Keratinocyte (primary cell): ENCODE measurements at regions not wholly inside any gene's neighbourhood (a gene's known extent, or its start where the extent isn't known, plus 50 kb on each side); places are given as distances from the start of the nearest gene placed in this dataset.

Source experiments
- DNase-seq: peaks from one replicate; pipeline ENCODE4 v3.0.0-alpha.2; 2011; ENCODE audit warnings: low read depth, missing footprints, low spot score
- FAIRE-seq: peaks from 2 replicates; lab custom pipeline; 2011; peaks lifted over from hg19 to GRCh38; lab: Jason Lieb, UNC
- H2AFZ ChIP-seq: 2 replicates; pipeline ENCODE4 v1.6.0; 2012; ENCODE audit warnings: low read length, control low read depth, inconsistent platforms; ENCODE audit not compliant: control insufficient read depth
- H3K27ac ChIP-seq: 2 replicates; pipeline ENCODE4 v1.5.1; 2011; ENCODE audit warnings: low read length; ENCODE audit not compliant: control insufficient read depth, insufficient read depth
- H3K27me3 ChIP-seq: 3 replicates; pipeline ENCODE4 v1.6.0; 2011; ENCODE audit warnings: low read length; ENCODE audit not compliant: control insufficient read depth, insufficient read depth; ENCODE audit errors: extremely low read depth
- H3K36me3 ChIP-seq, 2 experiments: 2 replicates in 1 of 2; 3 replicates in 1 of 2; pipeline ENCODE4 v1.5.1; 2011; ENCODE audit warnings: low read length in 2 of 2, mild to moderate bottlenecking in 1 of 2; ENCODE audit not compliant: control insufficient read depth in 2 of 2, insufficient read depth in 2 of 2; ENCODE audit errors: extremely low read depth in 1 of 2
- H3K4me1 ChIP-seq: 3 replicates; pipeline ENCODE4 v1.5.1; 2011; ENCODE audit warnings: low read length; ENCODE audit not compliant: control insufficient read depth, insufficient read depth; ENCODE audit errors: extremely low read depth
- H3K4me2 ChIP-seq: 3 replicates; pipeline ENCODE4 v1.6.0; 2011; ENCODE audit warnings: low read depth, low read length; ENCODE audit not compliant: control insufficient read depth, insufficient read depth; ENCODE audit errors: extremely low read depth
- H3K4me3 ChIP-seq, 3 experiments: fragments of 200-600 bp in 1 of 3; sonication (generic) in 1 of 3; 2 replicates in 2 of 3; 3 replicates in 1 of 3; pipeline ENCODE4 v1.5.1; 2011 to 2016; ENCODE audit warnings: low read length in 3 of 3, mild to moderate bottlenecking in 3 of 3, control low read depth in 2 of 3, inconsistent platforms in 1 of 3, low read depth in 1 of 3, mixed read lengths in 1 of 3, mixed run types in 1 of 3, moderate library complexity in 1 of 3; ENCODE audit not compliant: control insufficient read depth in 2 of 3, insufficient read depth in 2 of 3; ENCODE audit errors: extremely low read depth in 1 of 3
- H3K79me2 ChIP-seq: 2 replicates; pipeline ENCODE4 v1.6.0; 2012; ENCODE audit warnings: low read length; ENCODE audit not compliant: control insufficient read depth, insufficient read depth
- H3K9ac ChIP-seq: 3 replicates; pipeline ENCODE4 v1.6.0; 2011; ENCODE audit warnings: low read length; ENCODE audit not compliant: control insufficient read depth, insufficient read depth; ENCODE audit errors: extremely low read depth
- H3K9me1 ChIP-seq: 3 replicates; pipeline ENCODE4 v1.6.0; 2011; ENCODE audit warnings: low read length; ENCODE audit not compliant: control insufficient read depth, insufficient read depth; ENCODE audit errors: extremely low read depth
- H3K9me3 ChIP-seq: 2 replicates; pipeline ENCODE4 v1.5.1; 2012; ENCODE audit warnings: low read depth, low read length; ENCODE audit not compliant: control insufficient read depth
- H4K20me1 ChIP-seq: 3 replicates; pipeline ENCODE4 v1.6.0; 2011; ENCODE audit warnings: low read length; ENCODE audit not compliant: control insufficient read depth, insufficient read depth; ENCODE audit errors: extremely low read depth
- EZH2 ChIP-seq: IDR thresholded peaks from one replicate; pipeline ENCODE4 v1.6.1; 2012; ENCODE audit warnings: inconsistent platforms, mild to moderate bottlenecking, low read length, moderate library complexity
- dilution Hi-C: fragments of 300-500 bp; cut with MboI; formaldehyde crosslinking; loops from one replicate; pipeline ENCODE4 v1.7.0; 2020; ENCODE audit warnings: low sequenced_read_pairs; ENCODE audit not compliant: extremely low pct_ligation_motif_present
- TF ChIP-seq, protein P1 (sequence below), 3 experiments: IDR thresholded peaks in 1 of 3; conservative IDR thresholded peaks in 1 of 3; optimal IDR thresholded peaks in 1 of 3; 2 replicates in 2 of 3; 3 replicates in 1 of 3; pipeline versions ENCODE3 to v1.5.1; 2011; ENCODE audit warnings: low read length in 3 of 3, mild to moderate bottlenecking in 3 of 3, moderate library complexity in 2 of 3, control low read depth in 1 of 3, inconsistent platforms in 1 of 3; ENCODE audit not compliant: insufficient read depth in 2 of 3; ENCODE audit errors: extremely low read depth in 1 of 3

DNA sequence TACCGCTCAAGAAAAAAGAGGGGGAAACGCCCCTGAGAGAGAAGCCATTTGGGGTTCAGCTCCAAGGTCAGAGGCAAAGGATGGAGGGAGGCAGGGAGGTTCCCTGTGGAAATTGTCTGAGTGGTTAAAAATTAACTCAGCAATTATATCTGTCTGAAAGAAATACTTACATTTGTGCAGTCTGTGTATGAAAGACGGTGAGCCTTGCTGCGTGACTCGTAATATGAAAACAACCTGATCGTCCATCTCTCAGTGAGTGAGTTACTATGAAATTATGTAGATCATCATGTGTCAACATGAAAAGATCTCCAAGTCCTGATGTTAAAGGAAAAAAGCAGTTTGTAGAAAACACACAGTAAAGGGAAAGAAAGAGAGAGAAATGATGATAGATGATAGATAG lies 67.2 kb upstream of the FAM204A start:
- TF ChIP-seq, protein P1, sequence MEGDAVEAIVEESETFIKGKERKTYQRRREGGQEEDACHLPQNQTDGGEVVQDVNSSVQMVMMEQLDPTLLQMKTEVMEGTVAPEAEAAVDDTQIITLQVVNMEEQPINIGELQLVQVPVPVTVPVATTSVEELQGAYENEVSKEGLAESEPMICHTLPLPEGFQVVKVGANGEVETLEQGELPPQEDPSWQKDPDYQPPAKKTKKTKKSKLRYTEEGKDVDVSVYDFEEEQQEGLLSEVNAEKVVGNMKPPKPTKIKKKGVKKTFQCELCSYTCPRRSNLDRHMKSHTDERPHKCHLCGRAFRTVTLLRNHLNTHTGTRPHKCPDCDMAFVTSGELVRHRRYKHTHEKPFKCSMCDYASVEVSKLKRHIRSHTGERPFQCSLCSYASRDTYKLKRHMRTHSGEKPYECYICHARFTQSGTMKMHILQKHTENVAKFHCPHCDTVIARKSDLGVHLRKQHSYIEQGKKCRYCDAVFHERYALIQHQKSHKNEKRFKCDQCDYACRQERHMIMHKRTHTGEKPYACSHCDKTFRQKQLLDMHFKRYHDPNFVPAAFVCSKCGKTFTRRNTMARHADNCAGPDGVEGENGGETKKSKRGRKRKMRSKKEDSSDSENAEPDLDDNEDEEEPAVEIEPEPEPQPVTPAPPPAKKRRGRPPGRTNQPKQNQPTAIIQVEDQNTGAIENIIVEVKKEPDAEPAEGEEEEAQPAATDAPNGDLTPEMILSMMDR (optimal IDR thresholded peaks at IDR 0.05 in 1 of 3, IDR thresholded peaks at IDR 0.05 in 1 of 3, conservative IDR thresholded peaks at IDR 0.05 in 1 of 3; ENCODE audit: extremely low read depth in 1 of 3, insufficient read depth in 2 of 3, low read length in 3 of 3): no peak
- TF ChIP-seq EZH2: no peak
- no peaks in the 10 kb centered on the region for H3K79me2 ChIP-seq
- H3K4me1 ChIP-seq: no peaks in the 10 kb centered on the region
- no peak overlapping the region for H3K4me3 ChIP-seq
- H3K27ac ChIP-seq: no peak overlapping the region
- dilution Hi-C loops: no loop called here
- no peak overlapping the region for H2AFZ ChIP-seq
- DNase-seq (no peak), FAIRE-seq (no peak)
- no peak overlapping the region for H3K9ac ChIP-seq
- no peak overlapping the region for H3K4me2 ChIP-seq
- H3K27me3 ChIP-seq: peaks cover 27% of the 10 kb centered on the region
- H3K9me3 ChIP-seq: no peaks in the 10 kb centered on the region
- no peaks in the 10 kb centered on the region for H3K9me1 ChIP-seq
- no peaks in the 10 kb centered on the region for H4K20me1 ChIP-seq
- H3K36me3 ChIP-seq: no peaks in the 10 kb centered on the region

DNA sequence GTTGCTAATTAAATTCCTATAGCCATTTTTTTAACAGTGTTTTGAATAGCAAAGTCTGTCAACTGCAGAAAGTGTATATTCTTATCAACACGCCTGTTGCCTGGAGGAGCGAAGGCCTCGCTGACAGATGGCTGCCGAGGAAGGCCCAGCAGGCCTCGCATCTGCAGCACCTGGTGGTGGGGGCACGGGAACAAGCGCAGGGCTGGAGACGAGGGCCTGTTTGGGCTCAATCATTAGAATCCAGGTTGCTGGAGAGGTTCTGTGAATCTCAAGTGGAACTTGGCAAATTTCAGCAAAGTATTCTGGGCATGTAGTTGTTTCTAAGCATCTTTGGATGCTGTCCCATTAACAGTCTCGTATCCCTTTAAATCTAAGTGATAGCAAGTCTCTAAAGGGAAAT lies 66.1 kb upstream of the FAM204A start:
- no peak for FAIRE-seq
- H2AFZ ChIP-seq: no peak overlapping the region
- no peak overlapping the region for H3K4me2 ChIP-seq
- H3K79me2 ChIP-seq: no peaks in the 10 kb centered on the region
- TF ChIP-seq, protein P1 (optimal IDR thresholded peaks at IDR 0.05 in 1 of 3, IDR thresholded peaks at IDR 0.05 in 1 of 3, conservative IDR thresholded peaks at IDR 0.05 in 1 of 3; ENCODE audit: extremely low read depth in 1 of 3, insufficient read depth in 2 of 3, low read length in 3 of 3): no peak
- no peak for TF ChIP-seq EZH2
- DNase-seq: no peak
- H3K27me3 ChIP-seq: peaks cover 31% of the 10 kb centered on the region
- H3K9me1 ChIP-seq: no peaks in the 10 kb centered on the region
- no peak overlapping the region for H3K9ac ChIP-seq
- no peaks in the 10 kb centered on the region for H3K36me3 ChIP-seq
- H4K20me1 ChIP-seq: no peaks in the 10 kb centered on the region
- no peaks in the 10 kb centered on the region for H3K9me3 ChIP-seq
- H3K4me3 ChIP-seq: no peak overlapping the region
- H3K4me1 ChIP-seq: no peaks in the 10 kb centered on the region
- dilution Hi-C loops: no loop called here
- H3K27ac ChIP-seq: no peak overlapping the region
